MCF 10A (cell line): ENCODE measurements at regions not wholly inside any gene's neighbourhood (a gene's known extent, or its start where the extent isn't known, plus 50 kb on each side); places are given as distances from the start of the nearest gene placed in this dataset.

Experiments used
- BruUV-seq: library from RNA; stranded (reverse); fragments of 400-500 nt; replicated peaks from 2 replicates; lab custom pipeline; 2021; lab: Mats Ljungman, UMichigan
- CTCF ChIA-PET: fragments of 300-600 bp; sonication (Branson Sonifier 250); formaldehyde crosslinking; extraction: SDS; loops from one replicate; lab custom pipeline; 2021; ENCODE audit warnings: antibody characterized with exemption, inconsistent platforms; lab: Yijun Ruan, JAX
- POLR2A ChIA-PET: fragments of 300-600, 350-650 bp; sonication (Branson Sonifier 250); formaldehyde crosslinking; extraction: SDS; loops from one replicate; lab custom pipeline; 2020; ENCODE audit warnings: antibody characterized with exemption, inconsistent platforms; lab: Yijun Ruan, JAX
- DNase-seq: peaks from one replicate; pipeline ENCODE4 v3.0.0-alpha.2; 2018; ENCODE audit not compliant: unreplicated experiment
- H3K27ac Mint-ChIP-seq: one replicate; pipeline ENCODE4 v1.8.0; 2022; ENCODE audit warnings: mild to moderate bottlenecking, low read depth, mixed read lengths; ENCODE audit not compliant: unreplicated experiment
- H3K27me3 Mint-ChIP-seq: one replicate; pipeline ENCODE4 v1.8.0; 2022; ENCODE audit warnings: mixed read lengths; ENCODE audit not compliant: insufficient read depth, unreplicated experiment
- H3K36me3 Mint-ChIP-seq: one replicate; pipeline ENCODE4 v1.8.0; 2022; ENCODE audit warnings: mild to moderate bottlenecking, moderate library complexity, mixed read lengths; ENCODE audit not compliant: insufficient read depth, unreplicated experiment
- H3K4me1 Mint-ChIP-seq: one replicate; pipeline ENCODE4 v1.8.0; 2022; ENCODE audit warnings: mixed read lengths; ENCODE audit not compliant: insufficient read depth, unreplicated experiment
- H3K4me3 Mint-ChIP-seq: one replicate; pipeline ENCODE4 v1.8.0; 2022; ENCODE audit warnings: mild to moderate bottlenecking, moderate library complexity, mixed read lengths; ENCODE audit not compliant: unreplicated experiment
- H3K9me3 Mint-ChIP-seq: one replicate; pipeline ENCODE4 v1.8.0; 2022; ENCODE audit warnings: mixed read lengths; ENCODE audit not compliant: unreplicated experiment
- intact Hi-C: fragments of 100-400 bp; cut with micrococcal nuclease; formaldehyde crosslinking; loops from 2 replicates; pipeline ENCODE4 v1.14.1; 2022
- TF ChIP-seq, protein P1 (sequence below): fragments of 200-600 bp; IDR thresholded peaks from one replicate; pipeline ENCODE4 v1.8.0; 2022; ENCODE audit warnings: antibody characterized with exemption, mild to moderate bottlenecking; ENCODE audit not compliant: unreplicated experiment

DNA sequence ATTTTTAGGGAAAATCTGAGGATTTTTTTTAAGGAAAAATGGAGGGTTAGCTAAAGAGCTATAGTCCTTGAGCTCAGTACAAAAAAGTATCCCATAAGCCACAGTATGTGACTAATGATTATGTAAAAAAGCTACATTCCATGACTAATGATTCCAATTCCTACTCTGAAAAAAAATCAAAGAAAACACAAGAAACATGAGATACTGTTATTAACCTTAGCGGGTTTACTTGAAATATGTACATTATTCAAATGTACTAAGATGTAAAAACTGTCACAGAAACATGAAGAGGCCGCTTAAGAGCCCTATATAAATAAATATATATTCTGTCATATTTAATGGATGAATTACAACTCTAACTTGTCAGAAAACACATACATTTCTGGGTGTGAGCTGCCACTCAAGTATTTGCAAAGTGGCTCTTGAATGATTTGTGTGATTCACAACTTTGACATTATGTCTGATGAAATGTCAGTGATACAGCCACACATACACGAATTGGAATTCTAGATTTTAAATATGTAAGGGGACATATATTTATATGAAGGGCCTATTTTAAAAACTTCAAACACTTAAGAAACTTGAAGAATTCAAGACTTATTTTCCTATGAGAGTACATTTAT lies 518.7 kb upstream of the SUCLG2 start:
- Mint-ChIP-seq H3K27ac (no peak overlapping the region), H3K4me1 (no peaks in the 10 kb centered on the region), H3K36me3 (no peaks in the 10 kb centered on the region), H3K27me3 (no peaks in the 10 kb centered on the region), H3K4me3 (no peak overlapping the region), H3K9me3 (peaks cover 41% of the 10 kb centered on the region)
- intact Hi-C loops, result no loop called here
- no peak for DNase-seq
- TF ChIP-seq, protein P1, sequence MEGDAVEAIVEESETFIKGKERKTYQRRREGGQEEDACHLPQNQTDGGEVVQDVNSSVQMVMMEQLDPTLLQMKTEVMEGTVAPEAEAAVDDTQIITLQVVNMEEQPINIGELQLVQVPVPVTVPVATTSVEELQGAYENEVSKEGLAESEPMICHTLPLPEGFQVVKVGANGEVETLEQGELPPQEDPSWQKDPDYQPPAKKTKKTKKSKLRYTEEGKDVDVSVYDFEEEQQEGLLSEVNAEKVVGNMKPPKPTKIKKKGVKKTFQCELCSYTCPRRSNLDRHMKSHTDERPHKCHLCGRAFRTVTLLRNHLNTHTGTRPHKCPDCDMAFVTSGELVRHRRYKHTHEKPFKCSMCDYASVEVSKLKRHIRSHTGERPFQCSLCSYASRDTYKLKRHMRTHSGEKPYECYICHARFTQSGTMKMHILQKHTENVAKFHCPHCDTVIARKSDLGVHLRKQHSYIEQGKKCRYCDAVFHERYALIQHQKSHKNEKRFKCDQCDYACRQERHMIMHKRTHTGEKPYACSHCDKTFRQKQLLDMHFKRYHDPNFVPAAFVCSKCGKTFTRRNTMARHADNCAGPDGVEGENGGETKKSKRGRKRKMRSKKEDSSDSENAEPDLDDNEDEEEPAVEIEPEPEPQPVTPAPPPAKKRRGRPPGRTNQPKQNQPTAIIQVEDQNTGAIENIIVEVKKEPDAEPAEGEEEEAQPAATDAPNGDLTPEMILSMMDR, result no peak
- BruUV-seq, result no TSS peak
- CTCF ChIA-PET, result no interaction called here
- POLR2A ChIA-PET, result no interaction called here

DNA sequence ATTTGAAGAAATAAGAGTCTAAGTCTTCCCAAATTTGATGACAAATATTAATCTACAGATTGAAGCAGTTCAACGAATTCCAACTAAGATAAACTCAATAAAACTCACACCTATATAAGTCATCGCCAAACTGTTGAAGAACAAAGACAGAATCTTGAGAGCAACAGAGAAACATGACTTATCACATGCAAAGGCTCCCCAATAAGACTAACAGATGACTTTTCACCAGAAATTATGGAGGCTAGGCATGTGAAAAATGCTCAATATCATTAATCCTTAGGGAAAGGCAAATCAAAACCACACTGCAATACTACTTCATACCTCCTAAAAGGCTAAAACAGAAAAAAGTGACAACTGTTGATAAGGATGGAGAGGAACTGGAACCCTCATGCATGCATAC lies 517.6 kb upstream of the SUCLG2 start:
- ChIA-PET POLR2A (no interaction called here), CTCF (no interaction called here)
- no peak overlapping the region for H3K4me3 Mint-ChIP-seq
- H3K4me1 Mint-ChIP-seq, result no peaks in the 10 kb centered on the region
- H3K27ac Mint-ChIP-seq, result no peak overlapping the region
- H3K9me3 Mint-ChIP-seq, result peaks cover 39% of the 10 kb centered on the region
- no peaks in the 10 kb centered on the region for H3K36me3 Mint-ChIP-seq
- intact Hi-C loops, result no loop called here
- BruUV-seq, result no TSS peak
- H3K27me3 Mint-ChIP-seq, result no peaks in the 10 kb centered on the region
- DNase-seq, result no peak
- TF ChIP-seq, protein P1, result no peak

- no peak overlapping the region for H3K27ac Mint-ChIP-seq
- H3K36me3 Mint-ChIP-seq, result no peaks in the 10 kb centered on the region
- H3K4me3 Mint-ChIP-seq, result no peak overlapping the region
- TF ChIP-seq, protein P1, result no peak
- POLR2A ChIA-PET, result no interaction called here
- BruUV-seq, result no TSS peak
- no peaks in the 10 kb centered on the region for H3K27me3 Mint-ChIP-seq
- DNase-seq, result no peak
- no peaks in the 10 kb centered on the region for H3K4me1 Mint-ChIP-seq
- CTCF ChIA-PET, result interaction anchor here (0.9 kb wide), 1 partner anchor 27 kb away, joined by 4 read pairs; no protein-coding TSS in a partner anchor
- no peaks in the 10 kb centered on the region for H3K9me3 Mint-ChIP-seq
- intact Hi-C loops, result no loop called here
Observed at GRCh38 chr3:68163968-68164367, 509.6 kb upstream of the SUCLG2 start.

- no peak for DNase-seq
- ChIA-PET CTCF (interaction anchor here (0.5 kb wide), 1 partner anchor 154 kb away, joined by 3 read pairs; no protein-coding TSS in a partner anchor), POLR2A (no interaction called here)
- Mint-ChIP-seq H3K9me3 (no peaks in the 10 kb centered on the region), H3K36me3 (no peaks in the 10 kb centered on the region), H3K27ac (no peak overlapping the region), H3K4me3 (no peak overlapping the region), H3K4me1 (no peaks in the 10 kb centered on the region), H3K27me3 (no peaks in the 10 kb centered on the region)
- BruUV-seq, result no TSS peak
- TF ChIP-seq, protein P1, result no peak
- intact Hi-C loops, result no loop called here
Observed at GRCh38 chr3:68163062-68163461, 508.6 kb upstream of the SUCLG2 start.
